NCI-H146 (cell line): ENCODE measurements at regions not wholly inside any gene's neighbourhood (a gene's known extent, or its start where the extent isn't known, plus 50 kb on each side); places are given as distances from the start of the nearest gene placed in this dataset.

Experiments used
- DNase-seq: peaks from one replicate; lab custom pipeline; 2025; lab: John Stamatoyannopoulos, UW

GRCh38 chr22:47284360-47284759, 521.9 kb downstream of the TBC1D22A start:
- no peak for DNase-seq

- no peak for DNase-seq
These were observed 521.3 kb downstream of the TBC1D22A start for GRCh38 chr22:47283616-47284270.

- DNase-seq, result no peak
These were observed 520.4 kb downstream of the TBC1D22A start for GRCh38 chr22:47282851-47283250.

GRCh38 chr22:47282366-47282765, 519.9 kb downstream of the TBC1D22A start:
- DNase-seq, result no peak

- DNase-seq, result no peak
These were observed 519.0 kb downstream of the TBC1D22A start for GRCh38 chr22:47281126-47282106.

GRCh38 chr22:47280301-47280700, 517.9 kb downstream of the TBC1D22A start:
- no peak for DNase-seq

GRCh38 chr22:47279746-47280145, 517.3 kb downstream of the TBC1D22A start:
- no peak for DNase-seq

- no peak for DNase-seq
These were observed 516.9 kb downstream of the TBC1D22A start for GRCh38 chr22:47279337-47279736.

- DNase-seq, result no peak
These were observed 516.2 kb downstream of the TBC1D22A start for GRCh38 chr22:47278655-47279054.

- DNase-seq, result no peak
These were observed 515.1 kb downstream of the TBC1D22A start for GRCh38 chr22:47277531-47277930.

GRCh38 chr22:47276991-47277390, 514.5 kb downstream of the TBC1D22A start:
- no peak for DNase-seq

- DNase-seq, result no peak
These were observed 514.0 kb downstream of the TBC1D22A start for GRCh38 chr22:47276450-47276820.

GRCh38 chr22:47275605-47276449, 513.4 kb downstream of the TBC1D22A start:
- no peak for DNase-seq

GRCh38 chr22:47274196-47274595, 511.7 kb downstream of the TBC1D22A start:
- DNase-seq, result no peak

GRCh38 chr22:47270463-47271135, 508.1 kb downstream of the TBC1D22A start:
- DNase-seq, result no peak

GRCh38 chr22:47269516-47270088, 507.2 kb downstream of the TBC1D22A start:
- DNase-seq, result no peak

GRCh38 chr22:47267513-47268282, 505.2 kb downstream of the TBC1D22A start:
- DNase-seq, result no peak

GRCh38 chr22:47266329-47266728, 503.9 kb downstream of the TBC1D22A start:
- DNase-seq, result no peak

- DNase-seq, result no peak
These were observed 498.1 kb downstream of the TBC1D22A start for GRCh38 chr22:47260551-47260950.

- DNase-seq, result no peak
These were observed 497.5 kb downstream of the TBC1D22A start for GRCh38 chr22:47259990-47260389.

- no peak for DNase-seq
These were observed 496.6 kb downstream of the TBC1D22A start for GRCh38 chr22:47259049-47259448.
